ENCODE measurements at regions not wholly inside any gene's neighbourhood (a gene's known extent, or its start where the extent isn't known, plus 50 kb on each side); places are given as distances from the start of the nearest gene placed in this dataset.

GRCh38 chr6:165960695-165961094 is 207.0 kb downstream of the TBXT start:
- no peak for DNase-seq (ENCODE audit: extremely low read depth in 1 of 2, low read depth in 1 of 2)

DNA sequence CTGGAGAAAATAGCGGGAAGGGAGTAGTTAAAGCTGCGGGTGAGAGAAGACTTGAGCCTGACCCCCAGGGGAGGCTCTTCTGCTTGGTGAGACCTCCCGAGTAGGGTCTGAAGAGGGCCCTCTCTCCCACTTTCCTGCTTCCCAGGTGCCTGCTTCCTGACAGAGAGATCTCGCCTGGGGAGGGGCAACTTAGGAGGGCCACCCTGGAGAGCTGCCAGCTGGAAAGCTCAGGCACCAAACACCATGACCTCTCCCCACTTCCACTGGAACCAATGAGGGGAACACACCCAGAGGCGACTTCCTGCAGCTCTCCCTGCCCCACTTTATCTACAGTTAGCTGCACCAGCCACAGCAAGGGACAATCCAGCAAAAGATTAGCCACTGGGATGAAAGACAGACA is 208.0 kb downstream of the TBXT start:
- DNase-seq (ENCODE audit: extremely low read depth in 1 of 2, low read depth in 1 of 2): no peak

GRCh38 chr6:165956874-165957273 is 210.8 kb downstream of the TBXT start:
- no peak for DNase-seq (ENCODE audit: extremely low read depth in 1 of 2, low read depth in 1 of 2)

GRCh38 chr6:165952514-165952913 is 215.1 kb downstream of the TBXT start:
- no peak for DNase-seq (ENCODE audit: extremely low read depth in 1 of 2, low read depth in 1 of 2)

DNA sequence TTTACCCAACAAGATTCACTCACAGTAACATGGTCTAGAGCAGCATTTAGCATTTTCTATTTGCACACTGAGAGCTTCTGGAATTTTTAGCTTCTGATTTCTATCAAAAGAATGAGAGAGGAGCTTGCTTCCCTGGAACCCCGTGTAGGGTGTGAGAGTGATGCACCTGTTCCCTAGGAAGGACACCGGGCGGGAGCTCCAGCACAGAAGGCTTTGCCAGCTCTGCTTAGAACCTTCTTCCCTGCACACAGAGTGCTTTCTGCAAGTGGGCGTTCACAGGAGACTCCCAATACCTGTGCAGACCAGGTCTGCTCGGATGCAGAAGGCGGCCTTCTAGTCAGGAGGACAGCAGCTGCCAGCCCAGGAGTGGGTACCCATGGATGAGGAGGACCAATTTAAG is 217.3 kb downstream of the TBXT start:
- no peak for DNase-seq (ENCODE audit: extremely low read depth in 1 of 2, low read depth in 1 of 2)

GRCh38 chr6:165949324-165949723 is 218.3 kb downstream of the TBXT start:
- DNase-seq (ENCODE audit: extremely low read depth in 1 of 2, low read depth in 1 of 2): no peak

DNA sequence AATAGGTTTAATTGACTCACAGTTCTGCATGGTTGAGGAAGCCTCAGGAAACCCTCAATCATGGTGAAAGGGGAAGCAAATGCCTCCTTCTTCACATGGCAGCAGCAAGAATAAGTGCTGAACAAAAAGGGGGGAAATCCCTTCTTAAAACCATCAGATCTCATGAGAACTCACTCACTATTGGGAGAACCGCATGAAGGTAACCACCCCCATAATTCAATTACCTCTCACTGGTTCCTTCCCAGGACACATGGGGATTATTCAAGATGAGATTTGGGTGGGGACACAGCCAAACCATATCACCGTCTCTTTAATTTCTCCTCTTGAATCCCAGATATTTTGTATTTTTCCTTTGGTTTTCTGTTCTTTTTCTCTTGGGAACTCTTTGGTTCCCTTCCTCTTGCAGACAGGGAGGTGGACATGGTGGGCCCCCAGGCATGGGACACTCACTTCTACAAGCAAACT is 223.6 kb downstream of the TBXT start:
- no peak for DNase-seq (ENCODE audit: extremely low read depth in 1 of 2, low read depth in 1 of 2)

GRCh38 chr6:165941786-165942185 is 225.9 kb downstream of the TBXT start:
- DNase-seq (ENCODE audit: extremely low read depth in 1 of 2, low read depth in 1 of 2): no peak

GRCh38 chr6:165941249-165941775 is 226.3 kb downstream of the TBXT start:
- no peak for DNase-seq (ENCODE audit: extremely low read depth in 1 of 2, low read depth in 1 of 2)

DNA sequence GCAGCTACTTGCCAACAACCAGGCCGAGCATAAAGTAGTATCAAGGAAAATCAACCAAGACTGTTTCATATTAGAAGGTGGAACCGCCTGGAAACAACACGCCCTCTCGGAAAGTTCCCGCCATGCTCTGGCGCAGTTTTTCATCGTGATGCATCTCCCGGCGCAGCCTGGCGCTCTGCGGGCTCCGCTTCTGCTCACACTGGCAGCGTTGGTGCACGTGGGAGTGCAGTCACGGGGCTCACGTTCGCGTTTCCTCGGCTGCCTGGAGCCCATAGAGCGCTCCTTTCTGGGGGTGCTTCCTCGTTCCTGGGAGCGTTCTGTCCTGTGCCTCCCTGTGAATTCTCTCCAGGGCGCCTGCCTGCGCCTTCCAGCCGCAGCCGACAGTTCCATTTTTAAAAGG is 227.3 kb downstream of the TBXT start:
- no peak for DNase-seq (ENCODE audit: extremely low read depth in 1 of 2, low read depth in 1 of 2)

DNA sequence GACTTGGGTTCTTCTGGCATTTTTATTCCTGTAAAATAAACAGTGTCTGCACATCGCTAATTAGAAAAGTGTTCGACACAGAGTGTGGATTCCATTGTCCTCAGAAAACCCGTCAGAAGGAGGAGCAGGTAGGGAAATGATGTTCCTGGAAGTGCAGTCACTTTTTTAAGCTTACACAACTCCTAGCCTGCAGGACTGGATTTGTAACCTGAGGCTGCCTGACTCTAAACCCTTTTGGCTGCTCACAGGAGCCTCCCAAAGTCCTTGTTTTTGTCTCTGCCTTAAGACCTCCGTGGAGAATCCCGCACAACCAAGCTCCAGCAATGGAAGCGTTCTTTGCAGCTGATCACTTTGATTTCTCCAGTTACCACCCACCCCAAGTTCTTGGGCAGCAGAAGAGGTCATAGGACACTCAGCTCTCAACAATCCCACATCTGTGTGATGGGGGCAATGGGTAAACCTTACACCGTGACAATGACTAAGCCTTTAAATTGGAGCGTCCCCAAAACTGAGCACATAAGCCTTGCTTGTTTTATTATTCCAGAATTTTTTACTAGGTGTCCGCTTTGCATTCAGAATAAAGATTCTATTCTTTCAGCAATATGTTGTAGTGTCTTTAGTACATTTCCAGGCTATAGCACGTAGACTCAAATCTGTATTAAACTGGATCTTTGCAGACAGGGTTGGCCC is 227.9 kb downstream of the TBXT start:
- no peak for DNase-seq (ENCODE audit: extremely low read depth in 1 of 2, low read depth in 1 of 2)

- no peak for DNase-seq (ENCODE audit: extremely low read depth in 1 of 2, low read depth in 1 of 2)
Measured at GRCh38 chr6:165939047-165939446, 228.6 kb downstream of the TBXT start.

DNA sequence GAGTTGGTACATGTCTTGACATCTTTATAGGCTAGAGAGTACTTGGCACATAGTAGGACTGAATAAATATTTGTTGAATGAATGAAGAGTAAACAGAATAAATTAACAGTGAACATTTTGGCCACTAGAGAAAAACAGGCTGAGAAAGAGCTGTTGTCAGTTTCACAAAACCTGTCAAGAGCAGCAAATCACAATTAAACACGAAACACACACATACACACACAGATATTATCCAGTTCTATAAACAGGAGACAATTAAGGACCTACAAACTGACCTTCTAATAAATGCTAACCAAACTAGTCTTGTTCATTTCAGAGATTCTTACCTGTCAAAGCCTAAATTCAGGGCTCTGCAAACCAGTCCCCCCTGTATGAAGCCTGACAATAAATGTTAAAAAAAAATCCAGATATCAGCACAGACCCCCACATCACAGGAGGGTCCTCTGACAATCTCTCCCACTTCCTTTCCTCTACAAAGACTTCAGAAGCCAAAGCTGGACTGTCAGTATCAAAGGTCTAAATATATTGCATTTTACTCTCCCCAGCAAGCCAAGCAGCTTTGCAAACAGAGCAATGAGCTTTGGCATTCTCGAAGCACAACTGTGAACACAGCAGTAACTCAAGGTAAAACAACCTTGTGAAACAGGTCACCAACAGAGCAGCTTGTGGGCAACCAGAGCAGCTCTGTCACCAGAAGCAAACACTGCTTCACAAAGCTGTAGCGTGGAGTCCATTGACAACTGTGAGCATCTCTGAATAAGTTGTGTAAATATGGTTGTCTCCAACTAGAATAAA is 229.9 kb downstream of the TBXT start:
- no peak for DNase-seq (ENCODE audit: extremely low read depth in 1 of 2, low read depth in 1 of 2)

DNA sequence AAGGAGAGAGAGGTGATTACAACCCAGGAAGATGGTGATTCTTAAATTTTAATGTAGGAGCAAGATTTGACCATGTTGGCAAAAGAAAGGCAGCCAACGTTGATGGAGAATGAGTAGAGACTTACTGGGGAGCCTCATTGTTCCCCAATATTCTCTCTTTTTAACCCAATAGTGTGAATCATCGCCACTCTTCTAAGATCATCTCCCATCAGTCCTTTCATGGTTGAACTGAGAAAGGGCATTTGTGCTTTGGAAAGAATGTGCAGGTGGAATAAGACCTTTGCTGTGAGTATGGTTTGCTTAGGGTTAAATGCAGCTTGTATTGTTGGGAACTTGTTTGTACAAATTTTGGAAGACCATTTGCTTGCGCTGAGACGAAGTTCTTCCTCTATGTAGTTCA is 231.0 kb downstream of the TBXT start:
- no peak for DNase-seq (ENCODE audit: extremely low read depth in 1 of 2, low read depth in 1 of 2)

DNA sequence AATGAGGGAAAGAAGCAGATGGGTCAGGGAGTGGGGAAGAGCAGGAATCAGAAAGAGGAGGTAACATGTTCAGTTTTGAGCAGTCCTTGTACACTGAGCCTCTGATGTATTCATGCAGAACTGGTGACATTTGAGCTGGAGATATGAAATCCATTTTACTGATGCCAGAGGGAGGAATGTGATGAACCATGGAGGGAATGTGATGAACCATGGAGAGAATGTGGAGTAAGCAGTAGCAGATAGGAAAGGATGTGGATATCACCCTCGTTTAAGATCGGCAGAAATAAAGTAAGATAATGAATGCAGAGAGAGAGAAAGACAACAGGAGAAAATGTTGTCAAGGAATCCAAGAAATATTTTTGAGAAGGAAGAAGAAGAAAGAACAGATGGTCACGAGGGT is 231.6 kb downstream of the TBXT start:
- DNase-seq (ENCODE audit: extremely low read depth in 1 of 2, low read depth in 1 of 2): no peak

- no peak for DNase-seq (ENCODE audit: extremely low read depth in 1 of 2, low read depth in 1 of 2)
Measured at GRCh38 chr6:165931675-165932074, 236.0 kb downstream of the TBXT start.

DNA sequence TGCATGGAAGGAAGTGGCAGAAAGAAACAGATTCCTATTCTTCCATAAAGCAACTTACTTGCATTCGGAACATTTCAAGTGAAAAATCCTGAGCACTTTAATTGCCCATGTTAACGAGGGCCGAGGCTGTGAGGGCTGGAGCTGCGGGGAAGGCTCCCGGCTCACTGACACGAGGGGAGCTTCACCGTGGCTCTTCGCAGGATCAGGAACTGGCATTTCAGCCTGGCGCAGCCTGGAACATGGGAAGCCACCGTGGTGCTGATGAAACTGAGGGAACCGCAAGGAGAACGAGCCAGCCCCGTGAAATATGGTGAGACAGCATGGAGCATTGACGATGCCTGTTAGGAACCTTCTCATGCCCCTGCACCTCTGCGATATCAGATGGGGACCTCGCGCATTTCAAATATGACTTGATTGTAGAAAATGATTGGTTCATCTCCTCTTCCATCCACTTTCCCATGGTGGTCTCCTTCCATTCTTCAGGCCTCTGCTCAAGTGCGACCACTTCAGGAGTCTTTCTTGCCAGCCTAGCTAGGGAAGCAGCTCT is 236.9 kb downstream of the TBXT start:
- no peak for DNase-seq (ENCODE audit: extremely low read depth in 1 of 2, low read depth in 1 of 2)

DNA sequence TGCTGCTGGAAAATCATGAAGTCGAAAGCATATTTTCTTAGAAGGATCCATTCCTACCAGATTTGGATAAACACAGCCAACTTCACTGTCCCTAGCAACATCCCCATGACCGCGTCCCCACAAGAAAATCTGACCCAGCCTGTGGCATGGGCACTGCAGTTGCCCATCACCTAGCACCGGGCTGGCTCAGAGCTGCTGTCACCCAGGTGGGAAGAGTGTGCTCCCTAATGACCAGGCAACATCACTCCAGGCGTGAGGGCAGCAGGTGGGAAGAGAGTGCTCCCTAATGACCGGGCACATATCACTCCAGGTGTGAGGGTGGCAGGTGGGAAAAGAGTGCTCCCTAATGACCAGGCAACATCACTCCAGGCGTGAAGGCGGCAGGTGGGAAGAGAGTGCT is 238.0 kb downstream of the TBXT start:
- no peak for DNase-seq (ENCODE audit: extremely low read depth in 1 of 2, low read depth in 1 of 2)

DNA sequence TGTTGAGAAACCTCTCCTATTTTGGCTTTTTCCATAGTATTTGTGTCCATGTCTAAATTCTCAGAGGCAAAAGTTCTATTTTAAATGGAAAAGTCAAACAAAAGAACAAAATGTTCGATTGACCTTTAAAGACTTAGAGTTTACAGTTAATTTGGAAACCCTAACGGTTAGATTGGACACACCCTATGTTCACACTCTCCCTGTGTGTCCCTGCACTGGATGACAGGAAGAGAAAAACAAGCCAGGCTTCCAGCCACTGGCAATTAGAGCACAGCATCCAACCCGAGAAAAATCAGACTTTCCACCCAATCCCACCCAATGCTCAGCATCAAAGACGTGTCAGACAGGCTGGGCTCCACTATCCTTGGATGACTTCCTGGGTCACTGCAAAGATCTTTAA is 241.3 kb downstream of the TBXT start:
- DNase-seq (ENCODE audit: extremely low read depth in 1 of 2, low read depth in 1 of 2): no peak

DNA sequence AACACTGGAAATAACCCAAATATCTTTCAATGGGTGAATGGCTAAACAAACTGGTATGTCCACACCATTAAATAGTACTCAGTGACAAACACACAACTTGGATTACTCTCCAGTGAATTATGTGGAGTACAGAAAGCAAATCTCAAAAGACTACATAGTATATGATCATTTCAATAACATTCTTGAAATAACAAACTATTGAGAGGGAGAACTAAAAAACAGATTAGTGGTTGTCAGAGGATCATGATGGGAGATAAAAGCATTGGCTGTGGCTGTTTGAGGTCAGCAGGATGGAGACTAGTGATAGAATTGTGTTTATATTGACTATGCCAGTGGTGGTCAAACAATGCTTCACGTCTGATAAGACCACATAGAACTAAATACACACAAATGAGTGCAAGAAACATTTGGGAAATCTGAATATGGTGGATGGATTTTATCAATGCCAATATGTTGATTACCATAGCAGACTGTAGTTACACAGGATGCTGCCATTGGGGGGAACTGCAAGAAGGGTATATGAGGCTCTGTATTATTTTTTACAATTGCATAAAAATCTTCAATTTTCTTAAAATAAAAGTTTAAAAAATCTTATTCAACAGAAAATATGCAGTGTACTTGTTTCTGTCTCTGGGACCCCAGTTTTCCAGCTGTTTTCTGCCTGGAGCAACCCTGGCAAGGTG is 242.0 kb downstream of the TBXT start:
- no peak for DNase-seq (ENCODE audit: extremely low read depth in 1 of 2, low read depth in 1 of 2)

- DNase-seq (ENCODE audit: extremely low read depth in 1 of 2, low read depth in 1 of 2): no peak
Measured at GRCh38 chr6:165922309-165922794, 245.3 kb downstream of the TBXT start.

All from stimulated activated CD8-positive, alpha-beta memory T cell treated with anti-CD3 and anti-CD28 coated beads, Interleukin-7, amount 100 ng/mL, for 48 hours (primary cell).